HG02763 (cell line): ENCODE measurements at regions not wholly inside any gene's neighbourhood (a gene's known extent, or its start where the extent isn't known, plus 50 kb on each side); places are given as distances from the start of the nearest gene placed in this dataset.
A peak's percentile ranks its signal among the peaks of the same experiment; 100 is the strongest.

Experiments used
- ATAC-seq: cut with Tn5 transposase; IDR thresholded peaks from one replicate; pipeline ENCODE4 v1.9.1; 2021; ENCODE audit warnings: mild to moderate bottlenecking, moderate library complexity; ENCODE audit not compliant: unreplicated experiment

- peak; percentile 74 for ATAC-seq
Measured at GRCh38 chr7:96495751-96496216, 173.9 kb upstream of the SLC25A13 start.

GRCh38 chr7:96486681-96487080 lies 164.8 kb upstream of the SLC25A13 start:
- ATAC-seq, result no peak

- no peak for ATAC-seq
Measured at GRCh38 chr7:96484845-96485244, 162.9 kb upstream of the SLC25A13 start.

GRCh38 chr7:96484091-96484490 lies 162.2 kb upstream of the SLC25A13 start:
- no peak for ATAC-seq

GRCh38 chr7:96481796-96482195 lies 159.9 kb upstream of the SLC25A13 start:
- ATAC-seq, result no peak

- no peak for ATAC-seq
Measured at GRCh38 chr7:96479015-96479645, 157.2 kb upstream of the SLC25A13 start.

- ATAC-seq, result no peak
Measured at GRCh38 chr7:96471606-96472005, 149.7 kb upstream of the SLC25A13 start.

- no peak for ATAC-seq
Measured at GRCh38 chr7:96452146-96452545, 130.2 kb upstream of the SLC25A13 start.

- ATAC-seq, result no peak
Measured at GRCh38 chr7:96449094-96449493, 127.2 kb upstream of the SLC25A13 start.

GRCh38 chr7:96447109-96447645 lies 125.3 kb upstream of the SLC25A13 start:
- no peak for ATAC-seq

GRCh38 chr7:96441436-96442084 lies 119.7 kb upstream of the SLC25A13 start:
- no peak for ATAC-seq

- ATAC-seq, result no peak
Measured at GRCh38 chr7:96440328-96440727, 118.4 kb upstream of the SLC25A13 start.

- no peak for ATAC-seq
Measured at GRCh38 chr7:96436880-96437279, 115.0 kb upstream of the SLC25A13 start.

- no peak for ATAC-seq
Measured at GRCh38 chr7:96430356-96430755, 108.5 kb upstream of the SLC25A13 start.

GRCh38 chr7:96427143-96427542 lies 105.2 kb upstream of the SLC25A13 start:
- ATAC-seq, result no peak

- ATAC-seq, result no peak
Measured at GRCh38 chr7:96426685-96427084, 104.8 kb upstream of the SLC25A13 start.

GRCh38 chr7:96426027-96426426 lies 104.1 kb upstream of the SLC25A13 start:
- no peak for ATAC-seq

- no peak for ATAC-seq
Measured at GRCh38 chr7:96424411-96424810, 102.5 kb upstream of the SLC25A13 start.

GRCh38 chr7:96422388-96422787 lies 100.5 kb upstream of the SLC25A13 start:
- no peak for ATAC-seq

GRCh38 chr7:96418581-96418980 lies 96.7 kb upstream of the SLC25A13 start:
- no peak for ATAC-seq

GRCh38 chr7:96417784-96418183 lies 95.9 kb upstream of the SLC25A13 start:
- ATAC-seq, result no peak

- ATAC-seq, result no peak
Measured at GRCh38 chr7:96416599-96416998, 94.7 kb upstream of the SLC25A13 start.
